AG10803 (cell line): ENCODE measurements at regions not wholly inside any gene's neighbourhood (a gene's known extent, or its start where the extent isn't known, plus 50 kb on each side); places are given as distances from the start of the nearest gene placed in this dataset.
"Not testable (repeated sequence)": the region's sequence is repeated elsewhere in the genome, so short reads cannot be mapped to it uniquely, and the experiment has no call there.

Experiments used
- DNase-seq: peaks from one replicate; pipeline ENCODE4 v3.0.0; 2010; ENCODE audit warnings: low read depth
- H3K4me3 ChIP-seq: 2 replicates; pipeline ENCODE4 v1.5.1; 2011; ENCODE audit warnings: mild to moderate bottlenecking, low read length, control low read depth
- CTCF ChIP-seq: conservative IDR thresholded peaks from 2 replicates; pipeline ENCODE4 v1.5.1; 2011; ENCODE audit warnings: mild to moderate bottlenecking, low read length, control low read depth, inconsistent platforms

GRCh38 chr12:73714655-73715054 is 823.0 kb upstream of the ATXN7L3B start:
- no peak for DNase-seq
- TF ChIP-seq CTCF, result no peak
- H3K4me3 ChIP-seq, result no peak overlapping the region

GRCh38 chr12:73716143-73716542 is 821.5 kb upstream of the ATXN7L3B start:
- not testable (repeated sequence) for H3K4me3 ChIP-seq

GRCh38 chr12:73719223-73719622 is 818.4 kb upstream of the ATXN7L3B start:
- no peak for DNase-seq
- no peak for TF ChIP-seq CTCF
- H3K4me3 ChIP-seq, result no peak overlapping the region

More at GRCh38 chr12:73716143-73716542, 821.5 kb upstream of the ATXN7L3B start:
- not testable (repeated sequence) for DNase-seq

GRCh38 chr12:73726881-73727280 is 810.8 kb upstream of the ATXN7L3B start:
- TF ChIP-seq CTCF, result no peak
- no peak overlapping the region for H3K4me3 ChIP-seq
- DNase-seq, result no peak

- no peak for DNase-seq
- no peak for TF ChIP-seq CTCF
- no peak overlapping the region for H3K4me3 ChIP-seq
These were observed 806.0 kb upstream of the ATXN7L3B start for GRCh38 chr12:73731658-73732057.

- no peak for TF ChIP-seq CTCF
- no peak for DNase-seq
- no peak overlapping the region for H3K4me3 ChIP-seq
These were observed 768.3 kb upstream of the ATXN7L3B start for GRCh38 chr12:73769337-73769736.

- DNase-seq, result no peak
- no peak overlapping the region for H3K4me3 ChIP-seq
- TF ChIP-seq CTCF, result no peak
These were observed 739.1 kb upstream of the ATXN7L3B start for GRCh38 chr12:73798523-73798922.

GRCh38 chr12:73815072-73815645 is 722.5 kb upstream of the ATXN7L3B start:
- DNase-seq, result no peak
- TF ChIP-seq CTCF, result no peak

More at GRCh38 chr12:73815072-73815645, 722.5 kb upstream of the ATXN7L3B start:
- no peak overlapping the region for H3K4me3 ChIP-seq
